Esophagus muscularis mucosa (tissue), 4 donors: ENCODE measurements at regions not wholly inside any gene's neighbourhood (a gene's known extent, or its start where the extent isn't known, plus 50 kb on each side); places are given as distances from the start of the nearest gene placed in this dataset.
A peak's percentile ranks its signal among the peaks of the same experiment; 100 is the strongest.

Experiments used
- DNase-seq: peaks from one replicate; pipeline ENCODE4 v3.0.0-alpha.2; 2017; ENCODE audit errors: extremely low spot score
- H3K27ac ChIP-seq, 4 donors: fragments of 200-600 bp; sonication (generic); replicated peaks in 1 of 4; 1 replicate in 3 of 4; 2 replicates in 1 of 4; pipeline ENCODE4 v1.5.1; 2016 to 2019; ENCODE audit warnings: mild to moderate bottlenecking in 1 of 4
- H3K27me3 ChIP-seq, 4 donors: fragments of 200-600 bp; sonication (generic); one replicate each; pipeline versions ENCODE4 v1.5.1 to v1.6.0; 2016 to 2019
- H3K36me3 ChIP-seq, 4 donors: fragments of 200-600 bp; sonication (generic); one replicate each; pipeline ENCODE4 v1.5.1; 2016 to 2019
- H3K4me1 ChIP-seq, 4 donors: fragments of 200-600 bp; sonication (generic); one replicate each; pipeline ENCODE4 v1.5.1; 2016 to 2019
- H3K4me3 ChIP-seq, 4 donors: fragments of 200-600 bp; sonication (generic); 1 replicate in 2 of 4; 2 replicates in 2 of 4; pipeline ENCODE4 v1.5.1; 2016 to 2019; ENCODE audit warnings: mild to moderate bottlenecking in 4 of 4, moderate library complexity in 1 of 4
- H3K9me3 ChIP-seq, 4 donors: fragments of 200-600 bp; sonication (generic); 1 replicate in 3 of 4; 2 replicates in 1 of 4; pipeline ENCODE4 v1.5.1; 2016 to 2019
- EP300 ChIP-seq: sonication (generic); formaldehyde crosslinking; IDR thresholded peaks from one replicate; pipeline ENCODE4 v1.6.1; 2017; ENCODE audit warnings: antibody characterized with exemption
- POLR2A ChIP-seq: fragments of 450-650 bp; IDR thresholded peaks from one replicate; pipeline ENCODE4 v1.6.1; 2017; ENCODE audit warnings: antibody characterized with exemption, moderate library complexity, mild to moderate bottlenecking, low read depth
- POLR2AphosphoS5 ChIP-seq, 2 donors: sonication (generic); formaldehyde crosslinking; IDR thresholded peaks; one replicate each; pipeline ENCODE4 v1.6.1; 2017; ENCODE audit warnings: antibody characterized with exemption in 2 of 2
- WGBS: methylation state at CpG from one replicate; pipeline ENCODE4 v1.1.5; 2018; 5-methylcytosine and 5-hydroxymethylcytosine counted together
- intact Hi-C: fragments of 100-400 bp; cut with DNase I; formaldehyde crosslinking; loops from one replicate; pipeline ENCODE4 v1.15.1; 2023
- TF ChIP-seq, protein P1 (sequence below), 3 experiments: fragments of 200-600 bp in 2 of 3; fragments of 450-650 bp in 1 of 3; sonication (generic) in 2 of 3; IDR thresholded peaks; one replicate each; pipeline ENCODE4 v1.5.1; 2017 to 2019; ENCODE audit warnings: antibody characterized with exemption in 3 of 3, mild to moderate bottlenecking in 2 of 3, moderate library complexity in 1 of 3

GRCh38 chr18:77554061-77554460 lies 304.4 kb downstream of the GALR1 start:
- 84% methylated on average over 5 of the region's 5 CpGs for WGBS
- Histone ChIP-seq H3K9me3 (no peaks in the 10 kb centered on the region), H3K36me3 (no peaks in the 10 kb centered on the region), H3K27ac (no peak overlapping the region), H3K4me3 (no peak overlapping the region), H3K27me3 (no peaks in the 10 kb centered on the region), H3K4me1 (no peaks in the 10 kb centered on the region)
- TF ChIP-seq POLR2A (no peak), EP300 (no peak), POLR2AphosphoS5 (IDR thresholded peaks at IDR 0.05) (no peak)
- TF ChIP-seq, protein P1, sequence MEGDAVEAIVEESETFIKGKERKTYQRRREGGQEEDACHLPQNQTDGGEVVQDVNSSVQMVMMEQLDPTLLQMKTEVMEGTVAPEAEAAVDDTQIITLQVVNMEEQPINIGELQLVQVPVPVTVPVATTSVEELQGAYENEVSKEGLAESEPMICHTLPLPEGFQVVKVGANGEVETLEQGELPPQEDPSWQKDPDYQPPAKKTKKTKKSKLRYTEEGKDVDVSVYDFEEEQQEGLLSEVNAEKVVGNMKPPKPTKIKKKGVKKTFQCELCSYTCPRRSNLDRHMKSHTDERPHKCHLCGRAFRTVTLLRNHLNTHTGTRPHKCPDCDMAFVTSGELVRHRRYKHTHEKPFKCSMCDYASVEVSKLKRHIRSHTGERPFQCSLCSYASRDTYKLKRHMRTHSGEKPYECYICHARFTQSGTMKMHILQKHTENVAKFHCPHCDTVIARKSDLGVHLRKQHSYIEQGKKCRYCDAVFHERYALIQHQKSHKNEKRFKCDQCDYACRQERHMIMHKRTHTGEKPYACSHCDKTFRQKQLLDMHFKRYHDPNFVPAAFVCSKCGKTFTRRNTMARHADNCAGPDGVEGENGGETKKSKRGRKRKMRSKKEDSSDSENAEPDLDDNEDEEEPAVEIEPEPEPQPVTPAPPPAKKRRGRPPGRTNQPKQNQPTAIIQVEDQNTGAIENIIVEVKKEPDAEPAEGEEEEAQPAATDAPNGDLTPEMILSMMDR (IDR thresholded peaks at IDR 0.05) = no peak
- peak; percentile 90 for DNase-seq
- intact Hi-C loops = no loop called here

DNA sequence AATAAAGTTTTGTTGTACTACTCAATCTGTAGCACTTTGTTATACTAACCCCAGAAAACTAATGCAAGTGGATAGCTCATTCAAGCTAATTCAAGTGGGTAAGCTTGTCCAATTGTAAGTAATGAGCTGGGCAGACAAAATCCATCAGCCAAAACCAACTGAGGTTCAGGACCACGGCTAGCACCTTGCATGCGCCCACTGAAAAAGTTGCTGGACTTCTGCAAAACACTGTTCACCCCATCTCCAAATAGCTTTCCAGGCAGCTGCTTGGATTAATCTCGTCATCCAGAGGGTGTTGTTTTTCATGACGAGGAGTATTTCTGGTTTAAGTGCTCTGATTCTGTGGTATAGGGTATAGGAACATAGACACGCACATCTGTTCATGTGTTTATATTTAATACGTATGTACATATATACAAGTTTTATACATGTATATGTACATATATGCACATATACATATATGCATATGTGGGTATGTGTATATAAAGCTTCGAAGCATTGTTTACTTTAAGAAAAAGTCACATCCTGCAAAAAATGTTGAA lies 307.5 kb downstream of the GALR1 start:
- DNase-seq = peak; percentile 34
- Histone ChIP-seq H3K36me3 (no peaks in the 10 kb centered on the region), H3K4me3 (no peak overlapping the region), H3K4me1 (no peaks in the 10 kb centered on the region), H3K9me3 (no peaks in the 10 kb centered on the region), H3K27ac (no peak overlapping the region), H3K27me3 (no peaks in the 10 kb centered on the region)
- TF ChIP-seq POLR2A (no peak), EP300 (no peak), POLR2AphosphoS5 (IDR thresholded peaks at IDR 0.05) (no peak)
- TF ChIP-seq, protein P1 (IDR thresholded peaks at IDR 0.05) = no peak
- WGBS = 51% methylated on average over 7 of the region's 7 CpGs
- intact Hi-C loops = no loop called here

DNA sequence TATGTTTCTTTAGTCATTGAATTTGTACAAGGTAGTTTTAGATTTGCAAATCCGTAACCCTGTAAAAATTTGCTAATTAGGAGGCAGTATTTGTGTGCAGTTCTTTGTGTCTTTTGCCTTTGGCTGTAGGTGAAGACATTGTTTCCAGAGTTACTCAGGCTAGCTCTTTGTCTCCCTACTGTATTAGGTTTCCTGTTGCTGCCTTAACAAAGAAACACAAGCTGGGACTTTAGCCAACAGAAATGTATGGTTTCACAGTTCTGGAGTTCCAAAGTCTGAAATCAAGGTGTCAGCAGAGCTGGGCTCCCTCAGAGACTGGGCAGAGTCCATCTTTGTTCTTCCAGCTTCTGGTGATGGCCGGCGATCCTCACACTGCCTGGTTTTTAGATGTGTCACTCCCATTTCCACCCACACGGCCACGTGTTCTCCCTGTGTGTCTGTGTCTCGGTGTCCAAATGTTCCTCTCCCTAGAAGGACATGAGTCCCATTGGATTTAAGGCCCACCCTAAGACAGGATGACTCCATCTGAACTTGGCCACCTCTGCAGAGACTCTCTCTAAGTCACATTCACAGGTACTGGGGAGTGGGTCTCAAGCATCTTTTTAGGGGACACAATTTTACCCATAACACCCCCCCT lies 309.7 kb downstream of the GALR1 start:
- H3K4me1 ChIP-seq = no peaks in the 10 kb centered on the region
- DNase-seq = peak; percentile 66
- H3K27me3 ChIP-seq = no peaks in the 10 kb centered on the region
- H3K4me3 ChIP-seq = no peak overlapping the region
- TF ChIP-seq EP300 = no peak
- TF ChIP-seq POLR2AphosphoS5 (IDR thresholded peaks at IDR 0.05) = no peak
- no peak for TF ChIP-seq POLR2A
- TF ChIP-seq, protein P1 (IDR thresholded peaks at IDR 0.05) = no peak
- no peaks in the 10 kb centered on the region for H3K9me3 ChIP-seq
- intact Hi-C loops = no loop called here
- no peak overlapping the region for H3K27ac ChIP-seq
- WGBS = 82% methylated on average over 6 of the region's 6 CpGs
- no peaks in the 10 kb centered on the region for H3K36me3 ChIP-seq

- intact Hi-C loops = no loop called here
- Histone ChIP-seq H3K4me1 (no peaks in the 10 kb centered on the region), H3K9me3 (no peaks in the 10 kb centered on the region), H3K36me3 (no peaks in the 10 kb centered on the region), H3K4me3 (no peak overlapping the region), H3K27me3 (no peaks in the 10 kb centered on the region), H3K27ac (no peak overlapping the region)
- peak; percentile 31 for DNase-seq
- TF ChIP-seq, protein P1 (IDR thresholded peaks at IDR 0.05) = no peak
- TF ChIP-seq EP300 = no peak
- no peak for TF ChIP-seq POLR2A
- no peak for TF ChIP-seq POLR2AphosphoS5 (IDR thresholded peaks at IDR 0.05)
- WGBS = 83% methylated on average over 3 of the region's 3 CpGs
Observed at GRCh38 chr18:77560341-77560992, 310.8 kb downstream of the GALR1 start.
